ENCODE measurements at regions not wholly inside any gene's neighbourhood (a gene's known extent, or its start where the extent isn't known, plus 50 kb on each side); places are given as distances from the start of the nearest gene placed in this dataset.

DNA sequence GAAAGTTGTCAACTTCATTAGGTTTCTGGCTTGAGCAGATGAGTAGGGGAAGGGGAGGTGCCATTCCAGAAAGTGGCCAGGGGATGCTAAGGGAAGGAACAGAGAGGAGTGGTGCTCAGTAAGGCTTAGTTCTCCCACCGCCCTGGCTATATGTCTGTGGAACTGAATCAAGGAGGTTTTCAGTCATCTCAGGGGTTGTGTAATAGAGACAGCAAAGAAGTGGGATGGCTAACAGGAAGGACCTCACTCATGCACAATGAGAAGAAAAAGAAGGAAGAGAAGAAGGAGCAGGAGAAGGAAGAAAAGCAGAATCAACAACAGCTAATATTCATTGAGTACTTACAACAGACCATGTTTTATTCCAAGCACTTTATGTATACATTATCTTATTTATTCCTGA, 368.7 kb downstream of the MID1IP1 start:
- no peak overlapping the region for H3K4me3 ChIP-seq
- no peaks in the 10 kb centered on the region for H3K4me1 ChIP-seq
- no peaks in the 10 kb centered on the region for H3K36me3 ChIP-seq
- no peaks in the 10 kb centered on the region for H3K27me3 ChIP-seq
- no peak for DNase-seq
- TF ChIP-seq POLR2AphosphoS5 (IDR thresholded peaks at IDR 0.05): no peak
- no peak for TF ChIP-seq EP300 (IDR thresholded peaks at IDR 0.05)
- TF ChIP-seq, protein P1, sequence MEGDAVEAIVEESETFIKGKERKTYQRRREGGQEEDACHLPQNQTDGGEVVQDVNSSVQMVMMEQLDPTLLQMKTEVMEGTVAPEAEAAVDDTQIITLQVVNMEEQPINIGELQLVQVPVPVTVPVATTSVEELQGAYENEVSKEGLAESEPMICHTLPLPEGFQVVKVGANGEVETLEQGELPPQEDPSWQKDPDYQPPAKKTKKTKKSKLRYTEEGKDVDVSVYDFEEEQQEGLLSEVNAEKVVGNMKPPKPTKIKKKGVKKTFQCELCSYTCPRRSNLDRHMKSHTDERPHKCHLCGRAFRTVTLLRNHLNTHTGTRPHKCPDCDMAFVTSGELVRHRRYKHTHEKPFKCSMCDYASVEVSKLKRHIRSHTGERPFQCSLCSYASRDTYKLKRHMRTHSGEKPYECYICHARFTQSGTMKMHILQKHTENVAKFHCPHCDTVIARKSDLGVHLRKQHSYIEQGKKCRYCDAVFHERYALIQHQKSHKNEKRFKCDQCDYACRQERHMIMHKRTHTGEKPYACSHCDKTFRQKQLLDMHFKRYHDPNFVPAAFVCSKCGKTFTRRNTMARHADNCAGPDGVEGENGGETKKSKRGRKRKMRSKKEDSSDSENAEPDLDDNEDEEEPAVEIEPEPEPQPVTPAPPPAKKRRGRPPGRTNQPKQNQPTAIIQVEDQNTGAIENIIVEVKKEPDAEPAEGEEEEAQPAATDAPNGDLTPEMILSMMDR (IDR thresholded peaks at IDR 0.05): no peak
- 86 to 90% methylated on average over 1 of the region's 1 CpG for WGBS, 2 donors
- intact Hi-C loops (cut with DNase I): no loop called here
- no peaks in the 10 kb centered on the region for H3K9me3 ChIP-seq
- no peak overlapping the region for H3K27ac ChIP-seq

DNA sequence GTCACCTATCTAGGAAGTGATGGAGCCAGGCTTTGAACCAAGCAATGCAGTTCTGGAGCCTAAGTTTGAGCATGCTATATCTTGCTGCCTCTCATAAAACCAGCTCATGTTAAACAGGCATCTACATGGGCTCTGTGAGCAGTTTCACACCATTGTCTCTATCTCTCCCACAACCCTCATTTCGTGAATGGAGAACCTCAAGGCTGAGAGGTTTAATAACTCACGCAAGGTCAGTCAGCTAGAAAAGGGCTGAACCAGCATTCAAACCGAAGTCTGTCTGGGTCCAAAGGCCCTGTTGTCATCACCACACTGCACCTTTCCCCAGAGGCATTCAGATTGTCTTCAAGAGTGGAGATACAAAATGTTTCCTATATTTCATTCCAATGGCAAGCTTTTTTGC, 369.2 kb downstream of the MID1IP1 start:
- Histone ChIP-seq H3K36me3 (no peaks in the 10 kb centered on the region), H3K27me3 (no peaks in the 10 kb centered on the region), H3K4me1 (no peaks in the 10 kb centered on the region), H3K27ac (no peak overlapping the region), H3K9me3 (no peaks in the 10 kb centered on the region), H3K4me3 (no peak overlapping the region)
- TF ChIP-seq EP300 (IDR thresholded peaks at IDR 0.05): no peak
- TF ChIP-seq, protein P1 (IDR thresholded peaks at IDR 0.05): no peak
- no peak for TF ChIP-seq POLR2A (IDR thresholded peaks at IDR 0.05)
- no peak for TF ChIP-seq POLR2AphosphoS5 (IDR thresholded peaks at IDR 0.05)
- no peak for DNase-seq
- intact Hi-C loops (cut with DNase I): no loop called here
- 82 to 86% methylated on average over 3 of the region's 3 CpGs for WGBS, 2 donors

DNA sequence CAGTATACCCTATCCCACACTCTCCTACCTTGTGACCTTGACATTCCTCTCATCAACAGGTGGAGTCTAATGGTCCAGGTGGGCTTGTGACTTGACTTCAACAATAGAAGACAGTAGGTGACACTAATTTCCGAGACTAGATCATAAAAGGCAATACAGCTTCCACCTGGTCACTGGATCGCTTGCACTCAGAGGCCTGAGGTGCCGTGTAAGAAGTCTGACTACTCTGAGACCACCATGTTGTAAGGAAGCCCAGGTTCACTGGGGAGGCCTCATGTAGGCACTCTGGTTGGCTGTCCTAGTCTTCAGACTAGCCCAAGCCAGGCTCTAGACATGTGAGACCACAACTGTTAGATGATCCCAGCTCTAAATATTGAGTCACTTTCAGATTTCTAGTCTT, 370.4 kb downstream of the MID1IP1 start:
- H3K4me3 ChIP-seq: no peak overlapping the region
- WGBS, 2 donors: 98% methylated on average over 3 of the region's 3 CpGs
- intact Hi-C loops (cut with DNase I): no loop called here

DNA sequence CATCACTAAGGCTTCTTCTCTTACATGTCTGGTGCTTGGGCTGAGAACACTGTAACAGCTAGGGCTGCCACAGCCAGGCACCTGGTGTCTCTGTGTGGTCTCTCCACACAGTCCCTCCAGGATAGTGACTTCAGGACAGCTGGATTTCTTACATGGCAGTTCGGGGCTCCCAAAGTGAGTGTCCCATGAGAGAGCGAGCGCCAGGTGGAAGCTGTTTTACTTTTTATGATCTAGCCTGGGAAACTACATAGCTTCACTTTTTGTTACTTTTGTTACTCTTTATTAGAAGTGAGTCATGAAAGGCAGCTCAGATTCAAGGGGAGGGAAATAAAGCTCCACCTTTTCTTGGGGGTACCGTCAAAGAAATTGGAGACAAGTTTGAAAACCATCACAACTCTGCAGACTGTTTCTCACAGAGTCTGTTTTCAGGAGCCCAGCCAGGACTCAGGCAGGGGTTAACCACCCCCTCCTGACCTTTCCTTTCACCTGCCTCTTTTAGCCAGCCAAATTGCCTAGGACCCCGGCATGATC, 373.0 kb downstream of the MID1IP1 start:
- Histone ChIP-seq H3K9me3 (no peaks in the 10 kb centered on the region), H3K4me3 (no peak overlapping the region), H3K4me1 (no peaks in the 10 kb centered on the region), H3K27ac (peak overlapping the region in 1 of 4 donors; percentile 23), H3K27me3 (no peaks in the 10 kb centered on the region), H3K36me3 (no peaks in the 10 kb centered on the region)
- 13 to 58% methylated on average over 5 of the region's 5 CpGs for WGBS, 2 donors
- no peak for DNase-seq
- intact Hi-C loops (cut with DNase I): no loop called here
- TF ChIP-seq, protein P1 (IDR thresholded peaks at IDR 0.05): no peak
- no peak for TF ChIP-seq POLR2AphosphoS5 (IDR thresholded peaks at IDR 0.05)
- no peak for TF ChIP-seq EP300 (IDR thresholded peaks at IDR 0.05)
- no peak for TF ChIP-seq POLR2A (IDR thresholded peaks at IDR 0.05)

More for the DNA sequence above, 370.4 kb downstream of the MID1IP1 start:
- no peaks in the 10 kb centered on the region for H3K27me3 ChIP-seq
- H3K9me3 ChIP-seq: no peaks in the 10 kb centered on the region
- no peak for TF ChIP-seq POLR2A (IDR thresholded peaks at IDR 0.05)
- TF ChIP-seq, protein P1 (IDR thresholded peaks at IDR 0.05): no peak
- no peak overlapping the region for H3K27ac ChIP-seq
- H3K36me3 ChIP-seq: no peaks in the 10 kb centered on the region
- no peak for DNase-seq
- no peaks in the 10 kb centered on the region for H3K4me1 ChIP-seq

DNA sequence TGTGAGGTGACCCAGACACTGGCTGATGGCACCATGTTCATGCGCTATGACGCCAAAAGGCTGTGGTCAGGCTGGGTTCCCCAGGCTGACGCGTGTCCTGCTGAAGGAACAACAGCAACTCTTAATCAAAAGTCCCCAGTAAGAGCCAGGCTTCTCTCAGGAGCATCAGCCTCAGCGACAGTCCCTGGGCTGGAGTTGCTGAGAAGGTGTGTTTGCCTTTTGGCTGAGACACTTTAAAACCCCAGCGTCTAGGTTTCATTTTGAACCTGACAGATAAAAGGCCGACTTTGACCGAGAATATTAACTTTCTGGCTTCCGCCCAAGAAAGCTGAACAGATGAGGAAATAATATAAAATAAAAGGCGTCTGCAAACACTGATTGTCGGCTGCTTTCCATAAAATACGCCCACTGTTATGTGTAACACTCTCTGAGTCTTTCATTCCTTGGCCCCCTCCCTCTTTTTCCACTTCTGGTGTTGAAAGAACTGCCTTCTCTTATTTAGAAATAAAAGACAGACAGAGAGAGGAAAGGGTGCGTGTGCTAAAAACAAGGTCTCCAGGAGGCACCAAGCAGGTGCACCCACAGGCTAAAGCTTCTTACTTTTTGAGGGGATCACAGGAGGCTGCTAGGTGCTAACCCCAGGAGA, 373.6 kb downstream of the MID1IP1 start:
- H3K36me3 ChIP-seq: no peaks in the 10 kb centered on the region
- 5 to 10% methylated on average over 13 of the region's 13 CpGs for WGBS, 2 donors
- H3K4me3 ChIP-seq: peak overlapping the region in 1 of 4 donors; percentile 3

More for the DNA sequence above, 373.6 kb downstream of the MID1IP1 start:
- H3K27me3 ChIP-seq: no peaks in the 10 kb centered on the region
- H3K27ac ChIP-seq: peak overlapping the region in 1 of 4 donors; percentile 23
- H3K4me1 ChIP-seq: no peaks in the 10 kb centered on the region
- no peaks in the 10 kb centered on the region for H3K9me3 ChIP-seq
- intact Hi-C loops (cut with DNase I): no loop called here
- TF ChIP-seq EP300 (IDR thresholded peaks at IDR 0.05): no peak
- no peak for TF ChIP-seq POLR2AphosphoS5 (IDR thresholded peaks at IDR 0.05)
- TF ChIP-seq, protein P1 (IDR thresholded peaks at IDR 0.05): no peak
- no peak for TF ChIP-seq POLR2A (IDR thresholded peaks at IDR 0.05)
- no peak for DNase-seq
